OCI-LY1 (cell line): ENCODE measurements at regions not wholly inside any gene's neighbourhood (a gene's known extent, or its start where the extent isn't known, plus 50 kb on each side); places are given as distances from the start of the nearest gene placed in this dataset.

Experiments used
- EZH2 ChIP-seq: fragments of 200-600 bp; sonication (generic), shearing (Covaris generic); IDR thresholded peaks from 2 replicates; pipeline ENCODE4 v1.8.0; 2017; ENCODE audit warnings: borderline replicate concordance, mixed run types, mild to moderate bottlenecking, antibody characterized with exemption, low read length, moderate library complexity, mixed read lengths
- TF ChIP-seq, protein P1 (sequence below): fragments of 200-600 bp; sonication (generic), shearing (Covaris generic); IDR thresholded peaks from 2 replicates; pipeline ENCODE4 v1.5.1; 2017; ENCODE audit warnings: mild to moderate bottlenecking, antibody characterized with exemption, low read length, moderate library complexity, mixed read lengths

- TF ChIP-seq, protein P1, sequence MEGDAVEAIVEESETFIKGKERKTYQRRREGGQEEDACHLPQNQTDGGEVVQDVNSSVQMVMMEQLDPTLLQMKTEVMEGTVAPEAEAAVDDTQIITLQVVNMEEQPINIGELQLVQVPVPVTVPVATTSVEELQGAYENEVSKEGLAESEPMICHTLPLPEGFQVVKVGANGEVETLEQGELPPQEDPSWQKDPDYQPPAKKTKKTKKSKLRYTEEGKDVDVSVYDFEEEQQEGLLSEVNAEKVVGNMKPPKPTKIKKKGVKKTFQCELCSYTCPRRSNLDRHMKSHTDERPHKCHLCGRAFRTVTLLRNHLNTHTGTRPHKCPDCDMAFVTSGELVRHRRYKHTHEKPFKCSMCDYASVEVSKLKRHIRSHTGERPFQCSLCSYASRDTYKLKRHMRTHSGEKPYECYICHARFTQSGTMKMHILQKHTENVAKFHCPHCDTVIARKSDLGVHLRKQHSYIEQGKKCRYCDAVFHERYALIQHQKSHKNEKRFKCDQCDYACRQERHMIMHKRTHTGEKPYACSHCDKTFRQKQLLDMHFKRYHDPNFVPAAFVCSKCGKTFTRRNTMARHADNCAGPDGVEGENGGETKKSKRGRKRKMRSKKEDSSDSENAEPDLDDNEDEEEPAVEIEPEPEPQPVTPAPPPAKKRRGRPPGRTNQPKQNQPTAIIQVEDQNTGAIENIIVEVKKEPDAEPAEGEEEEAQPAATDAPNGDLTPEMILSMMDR = no peak
- TF ChIP-seq EZH2 = no peak
Observed at GRCh38 chr5:118723021-118723338, 265.4 kb downstream of the DTWD2 start.
